Ishikawa (cell line): ENCODE measurements at regions not wholly inside any gene's neighbourhood (a gene's known extent, or its start where the extent isn't known, plus 50 kb on each side); places are given as distances from the start of the nearest gene placed in this dataset.

Source experiments
- EP300 ChIP-seq: IDR thresholded peaks from 2 replicates; pipeline ENCODE4 v1.6.1; 2012; ENCODE audit warnings: borderline replicate concordance
- TAF1 ChIP-seq: IDR thresholded peaks from 2 replicates; pipeline ENCODE4 v1.6.1; 2012; ENCODE audit warnings: low read depth, mild to moderate bottlenecking
- YY1 ChIP-seq: IDR thresholded peaks from 2 replicates; pipeline ENCODE4 v1.6.1; 2012; ENCODE audit warnings: low read depth
- ZBTB7A ChIP-seq: IDR thresholded peaks from 2 replicates; pipeline ENCODE4 v1.6.1; 2012; ENCODE audit warnings: low read depth
- TF ChIP-seq, protein P1 (sequence below): IDR thresholded peaks from 2 replicates; pipeline ENCODE4 v1.6.1; 2012

DNA sequence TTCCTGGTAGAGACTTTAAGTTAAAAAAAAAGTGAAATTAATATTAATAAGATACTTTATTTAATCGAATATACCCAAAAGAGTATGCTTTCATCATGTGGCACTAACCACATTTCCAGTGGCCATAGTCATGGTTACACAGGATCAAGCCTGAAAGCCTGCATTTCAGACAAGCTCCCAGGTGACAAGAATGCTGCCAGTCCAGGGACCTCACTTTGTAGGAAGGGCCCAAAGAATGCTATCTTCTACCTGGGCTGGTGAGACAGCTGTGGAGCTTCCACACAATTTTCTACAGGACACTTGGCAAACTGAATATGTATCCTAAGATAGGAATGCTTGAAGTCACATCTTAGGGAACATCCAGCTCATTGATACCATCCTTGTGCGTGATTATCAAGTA lies 203.8 kb downstream of the AUH start:
- TF ChIP-seq, protein P1, sequence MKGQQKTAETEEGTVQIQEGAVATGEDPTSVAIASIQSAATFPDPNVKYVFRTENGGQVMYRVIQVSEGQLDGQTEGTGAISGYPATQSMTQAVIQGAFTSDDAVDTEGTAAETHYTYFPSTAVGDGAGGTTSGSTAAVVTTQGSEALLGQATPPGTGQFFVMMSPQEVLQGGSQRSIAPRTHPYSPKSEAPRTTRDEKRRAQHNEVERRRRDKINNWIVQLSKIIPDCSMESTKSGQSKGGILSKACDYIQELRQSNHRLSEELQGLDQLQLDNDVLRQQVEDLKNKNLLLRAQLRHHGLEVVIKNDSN: no peak
- TF ChIP-seq TAF1: no peak
- no peak for TF ChIP-seq ZBTB7A
- TF ChIP-seq EP300: no peak
- no peak for TF ChIP-seq YY1
